Activated CD8-positive, alpha-beta memory T cell treated with anti-CD3 and anti-CD28 coated beads for 36 hours (primary cell): ENCODE measurements at regions not wholly inside any gene's neighbourhood (a gene's known extent, or its start where the extent isn't known, plus 50 kb on each side); places are given as distances from the start of the nearest gene placed in this dataset.

ENCODE experiments used
- CTCF ChIA-PET: fragments of 350-600 bp; sonication (Branson Sonifier 250); formaldehyde crosslinking; loops from one replicate; lab custom pipeline; 2021; ENCODE audit warnings: antibody characterized with exemption; lab: Charles Lee
- POLR2A ChIA-PET: fragments of 350-600 bp; sonication (Branson Sonifier 250); formaldehyde crosslinking; loops from one replicate; lab custom pipeline; 2021; ENCODE audit warnings: antibody characterized with exemption; lab: Charles Lee

- ChIA-PET CTCF (no interaction called here), POLR2A (no interaction called here)
These were observed 633.4 kb downstream of the PDHA2 start for GRCh38 chr4:96473246-96473645.

GRCh38 chr4:96483308-96484030 lies 643.6 kb downstream of the PDHA2 start:
- CTCF ChIA-PET: no interaction called here
- POLR2A ChIA-PET: no interaction called here

GRCh38 chr4:96486563-96486962 lies 646.7 kb downstream of the PDHA2 start:
- CTCF ChIA-PET: no interaction called here

GRCh38 chr4:96497621-96498020 lies 657.7 kb downstream of the PDHA2 start:
- CTCF ChIA-PET: no interaction called here
- POLR2A ChIA-PET: no interaction called here

More at GRCh38 chr4:96486563-96486962, 646.7 kb downstream of the PDHA2 start:
- POLR2A ChIA-PET: no interaction called here

- POLR2A ChIA-PET: no interaction called here
- CTCF ChIA-PET: no interaction called here
These were observed 664.5 kb downstream of the PDHA2 start for GRCh38 chr4:96504386-96504785.

- ChIA-PET CTCF (no interaction called here), POLR2A (no interaction called here)
These were observed 669.3 kb downstream of the PDHA2 start for GRCh38 chr4:96509039-96509741.

GRCh38 chr4:96519291-96519690 lies 679.4 kb downstream of the PDHA2 start:
- ChIA-PET POLR2A (no interaction called here), CTCF (no interaction called here)

- POLR2A ChIA-PET: no interaction called here
- CTCF ChIA-PET: no interaction called here
These were observed 681.2 kb downstream of the PDHA2 start for GRCh38 chr4:96521046-96521536.

- ChIA-PET POLR2A (no interaction called here), CTCF (no interaction called here)
These were observed 683.7 kb downstream of the PDHA2 start for GRCh38 chr4:96523611-96524010.

- ChIA-PET CTCF (no interaction called here), POLR2A (no interaction called here)
These were observed 684.5 kb downstream of the PDHA2 start for GRCh38 chr4:96524311-96524875.

GRCh38 chr4:96525898-96526297 lies 686.0 kb downstream of the PDHA2 start:
- ChIA-PET POLR2A (no interaction called here), CTCF (no interaction called here)

GRCh38 chr4:96526625-96527024 lies 686.7 kb downstream of the PDHA2 start:
- ChIA-PET POLR2A (no interaction called here), CTCF (no interaction called here)

GRCh38 chr4:96531836-96532235 lies 691.9 kb downstream of the PDHA2 start:
- CTCF ChIA-PET: no interaction called here

GRCh38 chr4:96543346-96543745 lies 703.5 kb downstream of the PDHA2 start:
- ChIA-PET POLR2A (no interaction called here), CTCF (no interaction called here)

More at GRCh38 chr4:96531836-96532235, 691.9 kb downstream of the PDHA2 start:
- POLR2A ChIA-PET: no interaction called here

GRCh38 chr4:96558466-96558865 lies 718.6 kb downstream of the PDHA2 start:
- ChIA-PET POLR2A (no interaction called here), CTCF (no interaction called here)

GRCh38 chr4:96566755-96567154 lies 726.9 kb downstream of the PDHA2 start:
- POLR2A ChIA-PET: no interaction called here

GRCh38 chr4:96585304-96585703 lies 745.4 kb downstream of the PDHA2 start:
- ChIA-PET CTCF (no interaction called here), POLR2A (no interaction called here)

More at GRCh38 chr4:96566755-96567154, 726.9 kb downstream of the PDHA2 start:
- CTCF ChIA-PET: no interaction called here

GRCh38 chr4:96593422-96593821 lies 753.5 kb downstream of the PDHA2 start:
- ChIA-PET CTCF (no interaction called here), POLR2A (no interaction called here)

- POLR2A ChIA-PET: no interaction called here
These were observed 758.6 kb downstream of the PDHA2 start for GRCh38 chr4:96598465-96598864.

GRCh38 chr4:96599752-96600151 lies 759.9 kb downstream of the PDHA2 start:
- ChIA-PET POLR2A (no interaction called here), CTCF (no interaction called here)

More at GRCh38 chr4:96598465-96598864, 758.6 kb downstream of the PDHA2 start:
- CTCF ChIA-PET: no interaction called here

- POLR2A ChIA-PET: no interaction called here
- CTCF ChIA-PET: no interaction called here
These were observed 762.8 kb downstream of the PDHA2 start for GRCh38 chr4:96602661-96603060.
